GM12864 (cell line): ENCODE measurements at regions not wholly inside any gene's neighbourhood (a gene's known extent, or its start where the extent isn't known, plus 50 kb on each side); places are given as distances from the start of the nearest gene placed in this dataset.
"Not testable (repeated sequence)": the region's sequence is repeated elsewhere in the genome, so short reads cannot be mapped to it uniquely, and the experiment has no call there.

Experiments used
- DNase-seq: peaks from one replicate; pipeline ENCODE4 v3.0.0-alpha.2; 2011; ENCODE audit warnings: low read depth
- H3K4me3 ChIP-seq: 2 replicates; pipeline ENCODE4 v1.5.1; 2011; ENCODE audit warnings: mild to moderate bottlenecking, low read depth, low read length, control low read depth
- CTCF ChIP-seq: IDR thresholded peaks from 2 replicates; pipeline ENCODE4 v1.5.1; 2011; ENCODE audit warnings: low read depth, mild to moderate bottlenecking, moderate library complexity, low read length, control low read depth, inconsistent platforms; ENCODE audit errors: missing control alignments

- DNase-seq: not testable (repeated sequence)
Measured at GRCh38 chr1:109857702-109858101, 52.9 kb upstream of the CSF1 start.

GRCh38 chr1:109855986-109856385 is 54.7 kb upstream of the CSF1 start:
- not testable (repeated sequence) for DNase-seq, H3K4me3 ChIP-seq

More at GRCh38 chr1:109857702-109858101, 52.9 kb upstream of the CSF1 start:
- not testable (repeated sequence) for H3K4me3 ChIP-seq

GRCh38 chr1:109853972-109854371 is 56.7 kb upstream of the CSF1 start:
- H3K4me3 ChIP-seq, DNase-seq: not testable (repeated sequence)

- H3K4me3 ChIP-seq, DNase-seq: not testable (repeated sequence)
Measured at GRCh38 chr1:109852221-109853015, 58.2 kb upstream of the CSF1 start.

- DNase-seq: no peak
- no peak for TF ChIP-seq CTCF
- H3K4me3 ChIP-seq: no peak overlapping the region
Measured at GRCh38 chr1:109850827-109851226, 59.8 kb upstream of the CSF1 start.

GRCh38 chr1:109850194-109850593 is 60.5 kb upstream of the CSF1 start:
- DNase-seq: no peak
- no peak overlapping the region for H3K4me3 ChIP-seq
- no peak for TF ChIP-seq CTCF

- DNase-seq: no peak
- no peak overlapping the region for H3K4me3 ChIP-seq
- no peak for TF ChIP-seq CTCF
Measured at GRCh38 chr1:109849655-109850054, 61.0 kb upstream of the CSF1 start.

GRCh38 chr1:109847251-109847650 is 63.4 kb upstream of the CSF1 start:
- TF ChIP-seq CTCF: no peak
- DNase-seq: no peak
- H3K4me3 ChIP-seq: no peak overlapping the region

GRCh38 chr1:109846846-109847245 is 63.8 kb upstream of the CSF1 start:
- H3K4me3 ChIP-seq: no peak overlapping the region
- DNase-seq: no peak
- TF ChIP-seq CTCF: no peak
